CD4-positive, alpha-beta T cell treated with Interferon gamma for 1 hour (primary cell): ENCODE measurements at regions not wholly inside any gene's neighbourhood (a gene's known extent, or its start where the extent isn't known, plus 50 kb on each side); places are given as distances from the start of the nearest gene placed in this dataset.
"Not testable (repeated sequence)": the region's sequence is repeated elsewhere in the genome, so short reads cannot be mapped to it uniquely, and the experiment has no call there.

ENCODE experiments used
- DNase-seq: peaks from one replicate; pipeline ENCODE4 v3.0.0-alpha.2; 2020

GRCh38 chr9:720239-720881 lies 121.1 kb upstream of the DMRT1 start:
- DNase-seq: no peak

GRCh38 chr9:722388-722980 lies 119.0 kb upstream of the DMRT1 start:
- DNase-seq: no peak

- DNase-seq: not testable (repeated sequence)
Measured at GRCh38 chr9:724461-724860, 117.0 kb upstream of the DMRT1 start.

GRCh38 chr9:726005-726404 lies 115.5 kb upstream of the DMRT1 start:
- no peak for DNase-seq

- no peak for DNase-seq
Measured at GRCh38 chr9:727767-728166, 113.7 kb upstream of the DMRT1 start.

GRCh38 chr9:728535-728934 lies 113.0 kb upstream of the DMRT1 start:
- no peak for DNase-seq

GRCh38 chr9:731474-731873 lies 110.0 kb upstream of the DMRT1 start:
- DNase-seq: no peak

GRCh38 chr9:734831-735511 lies 106.5 kb upstream of the DMRT1 start:
- DNase-seq: no peak

GRCh38 chr9:737400-738120 lies 103.9 kb upstream of the DMRT1 start:
- no peak for DNase-seq

GRCh38 chr9:738209-738915 lies 103.1 kb upstream of the DMRT1 start:
- no peak for DNase-seq

- DNase-seq: no peak
Measured at GRCh38 chr9:739362-739761, 102.1 kb upstream of the DMRT1 start.

- DNase-seq: no peak
Measured at GRCh38 chr9:740221-740620, 101.3 kb upstream of the DMRT1 start.

GRCh38 chr9:742104-742503 lies 99.4 kb upstream of the DMRT1 start:
- DNase-seq: no peak

- no peak for DNase-seq
Measured at GRCh38 chr9:742914-743589, 98.4 kb upstream of the DMRT1 start.

GRCh38 chr9:744046-744712 lies 97.3 kb upstream of the DMRT1 start:
- no peak for DNase-seq

GRCh38 chr9:744790-745484 lies 96.6 kb upstream of the DMRT1 start:
- no peak for DNase-seq

GRCh38 chr9:745761-746380 lies 95.6 kb upstream of the DMRT1 start:
- DNase-seq: no peak

GRCh38 chr9:746661-747434 lies 94.6 kb upstream of the DMRT1 start:
- DNase-seq: no peak

- DNase-seq: no peak
Measured at GRCh38 chr9:747567-747966, 93.9 kb upstream of the DMRT1 start.
